Stomach (tissue), 8 donors: ENCODE measurements at regions not wholly inside any gene's neighbourhood (a gene's known extent, or its start where the extent isn't known, plus 50 kb on each side); places are given as distances from the start of the nearest gene placed in this dataset.

Experiments used
- DNase-seq, 2 donors: peaks; one replicate each; pipeline versions ENCODE4 v3.0.0 to v3.0.0-alpha.2; 2013 to 2019
- H3K27ac ChIP-seq, 5 donors: fragments of 200-600 bp in 4 of 5; sonication (generic) in 4 of 5; one replicate each; pipeline ENCODE4 v1.5.1; 2013 to 2019; ENCODE audit warnings: mild to moderate bottlenecking in 1 of 5, moderate library complexity in 1 of 5
- H3K27me3 ChIP-seq, 3 donors: fragments of 200-600 bp; sonication (generic); one replicate each; pipeline ENCODE4 v1.5.1; 2017 to 2019; ENCODE audit warnings: mixed run types in 1 of 3
- H3K36me3 ChIP-seq, 4 donors: fragments of 200-600 bp; sonication (generic); 1 replicate in 3 of 4; 2 replicates in 1 of 4; pipeline ENCODE4 v1.5.1; 2016 to 2019
- H3K4me1 ChIP-seq, 4 donors: fragments of 200-600 bp; sonication (generic); one replicate each; pipeline ENCODE4 v1.5.1; 2016 to 2019
- H3K4me3 ChIP-seq, 4 donors: fragments of 200-600 bp; sonication (generic) in 3 of 4; one replicate each; pipeline ENCODE4 v1.5.1; 2016 to 2019; ENCODE audit warnings: mild to moderate bottlenecking in 1 of 4
- H3K9me3 ChIP-seq, 4 donors: fragments of 200-600 bp; sonication (generic); one replicate each; pipeline ENCODE4 v1.5.1; 2016 to 2019
- EP300 ChIP-seq: sonication (generic); formaldehyde crosslinking; IDR thresholded peaks from one replicate; pipeline ENCODE4 v1.6.1; 2017; ENCODE audit warnings: antibody characterized with exemption
- POLR2A ChIP-seq, 4 donors: fragments of 450-650 bp; IDR thresholded peaks; one replicate each; pipeline ENCODE4 v1.6.1; 2016; ENCODE audit warnings: antibody characterized with exemption in 4 of 4, control low read depth in 2 of 4, mild to moderate bottlenecking in 1 of 4, moderate library complexity in 1 of 4
- POLR2AphosphoS5 ChIP-seq, 3 donors: sonication (generic); formaldehyde crosslinking; IDR thresholded peaks; one replicate each; pipeline ENCODE4 v1.6.1; 2016; ENCODE audit warnings: antibody characterized with exemption in 3 of 3
- WGBS, 5 donors: extraction: QIAGEN DNeasy Blood & Tissue Kit in 3 of 5; methylation state at CpG; one replicate each; pipeline versions ENCODE4 v1.1.5 to v1.1.7; 2013 to 2018; 5-methylcytosine and 5-hydroxymethylcytosine counted together
- intact Hi-C: fragments of 100-400 bp; cut with DNase I; formaldehyde crosslinking; loops from one replicate; pipeline ENCODE4 v1.15.1; 2023; ENCODE audit warnings: low total_unique reads
- TF ChIP-seq, protein P1 (sequence below), 7 experiments: fragments of 450-650 bp in 4 of 7; fragments of 200-600 bp in 3 of 7; sonication (generic) in 3 of 7; IDR thresholded peaks; one replicate each; pipeline ENCODE4 v1.5.1; 2016 to 2019; ENCODE audit warnings: antibody characterized with exemption in 7 of 7, control low read depth in 2 of 7, mild to moderate bottlenecking in 1 of 7
- donor health status: healthy with polysubstance abuse.
- donor health status: Bipolar disorder and iron deficiency.
- donor health status: healthy.

DNA sequence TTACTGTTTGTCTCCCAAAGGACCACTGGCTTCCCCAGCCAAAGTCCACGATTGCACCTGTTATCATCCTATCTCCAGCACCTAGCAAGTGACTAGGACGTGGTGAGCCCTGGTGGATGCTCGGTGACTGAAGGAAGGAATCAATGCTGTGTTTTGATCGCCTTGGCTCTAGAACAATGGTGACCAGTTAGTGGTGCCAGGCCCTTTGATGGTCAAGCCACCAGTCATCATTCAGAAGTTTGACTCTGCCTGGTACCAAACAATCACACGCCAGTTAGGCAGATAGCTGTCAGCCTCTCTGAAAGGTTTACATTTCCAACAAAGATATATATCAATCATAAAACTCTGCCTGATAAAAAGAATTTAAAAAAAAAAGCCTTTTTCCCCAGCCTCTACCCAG is 244.1 kb downstream of the SH3BP4 start:
- TF ChIP-seq POLR2A (IDR thresholded peaks at IDR 0.05): no peak
- TF ChIP-seq POLR2AphosphoS5 (IDR thresholded peaks at IDR 0.05): no peak
- no peak for TF ChIP-seq EP300
- TF ChIP-seq, protein P1, sequence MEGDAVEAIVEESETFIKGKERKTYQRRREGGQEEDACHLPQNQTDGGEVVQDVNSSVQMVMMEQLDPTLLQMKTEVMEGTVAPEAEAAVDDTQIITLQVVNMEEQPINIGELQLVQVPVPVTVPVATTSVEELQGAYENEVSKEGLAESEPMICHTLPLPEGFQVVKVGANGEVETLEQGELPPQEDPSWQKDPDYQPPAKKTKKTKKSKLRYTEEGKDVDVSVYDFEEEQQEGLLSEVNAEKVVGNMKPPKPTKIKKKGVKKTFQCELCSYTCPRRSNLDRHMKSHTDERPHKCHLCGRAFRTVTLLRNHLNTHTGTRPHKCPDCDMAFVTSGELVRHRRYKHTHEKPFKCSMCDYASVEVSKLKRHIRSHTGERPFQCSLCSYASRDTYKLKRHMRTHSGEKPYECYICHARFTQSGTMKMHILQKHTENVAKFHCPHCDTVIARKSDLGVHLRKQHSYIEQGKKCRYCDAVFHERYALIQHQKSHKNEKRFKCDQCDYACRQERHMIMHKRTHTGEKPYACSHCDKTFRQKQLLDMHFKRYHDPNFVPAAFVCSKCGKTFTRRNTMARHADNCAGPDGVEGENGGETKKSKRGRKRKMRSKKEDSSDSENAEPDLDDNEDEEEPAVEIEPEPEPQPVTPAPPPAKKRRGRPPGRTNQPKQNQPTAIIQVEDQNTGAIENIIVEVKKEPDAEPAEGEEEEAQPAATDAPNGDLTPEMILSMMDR (IDR thresholded peaks at IDR 0.05): no peak
- 77 to 84% (median 83%) methylated on average over 5 of the region's 5 CpGs for WGBS, 5 donors
- no peaks in the 10 kb centered on the region for H3K36me3 ChIP-seq
- no peak overlapping the region for H3K27ac ChIP-seq
- H3K4me3 ChIP-seq: no peak overlapping the region
- peaks cover 0 to 8% (median 0%) of the 10 kb centered on the region in 3 donors for H3K27me3 ChIP-seq
- intact Hi-C loops: no loop called here
- peaks cover 0 to 4% (median 0%) of the 10 kb centered on the region in 4 donors for H3K4me1 ChIP-seq
- H3K9me3 ChIP-seq: no peaks in the 10 kb centered on the region
- no peak for DNase-seq

DNA sequence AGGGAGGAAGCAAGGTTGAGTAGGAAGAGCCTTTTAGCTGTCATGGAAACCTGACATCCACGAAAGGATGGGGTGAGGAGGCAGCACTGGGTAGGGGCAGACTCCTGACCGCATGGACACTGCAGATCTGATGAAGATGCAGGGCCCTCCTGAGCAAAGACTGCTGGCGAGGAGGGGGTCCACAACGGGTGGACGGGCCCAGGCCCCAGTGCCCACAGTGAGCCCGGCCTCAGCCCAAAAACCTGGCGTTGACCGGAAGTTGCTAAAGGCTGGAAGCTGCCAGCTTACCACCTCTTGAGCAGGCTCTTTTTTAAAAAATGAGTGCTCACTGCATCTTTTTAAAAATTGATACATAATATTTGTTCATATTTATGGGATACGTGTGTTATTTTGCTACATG is 247.3 kb downstream of the SH3BP4 start:
- 87 to 97% (median 92%) methylated on average over 9 of the region's 9 CpGs for WGBS, 5 donors
- no peak for TF ChIP-seq EP300
- TF ChIP-seq, protein P1 (IDR thresholded peaks at IDR 0.05): no peak
- H3K27ac ChIP-seq: no peak overlapping the region
- H3K9me3 ChIP-seq: no peaks in the 10 kb centered on the region
- no peak for DNase-seq
- peaks cover 0 to 4% (median 0%) of the 10 kb centered on the region in 3 donors for H3K27me3 ChIP-seq
- no peak overlapping the region for H3K4me3 ChIP-seq
- intact Hi-C loops: no loop called here
- H3K36me3 ChIP-seq: no peaks in the 10 kb centered on the region
- H3K4me1 ChIP-seq: no peaks in the 10 kb centered on the region

DNA sequence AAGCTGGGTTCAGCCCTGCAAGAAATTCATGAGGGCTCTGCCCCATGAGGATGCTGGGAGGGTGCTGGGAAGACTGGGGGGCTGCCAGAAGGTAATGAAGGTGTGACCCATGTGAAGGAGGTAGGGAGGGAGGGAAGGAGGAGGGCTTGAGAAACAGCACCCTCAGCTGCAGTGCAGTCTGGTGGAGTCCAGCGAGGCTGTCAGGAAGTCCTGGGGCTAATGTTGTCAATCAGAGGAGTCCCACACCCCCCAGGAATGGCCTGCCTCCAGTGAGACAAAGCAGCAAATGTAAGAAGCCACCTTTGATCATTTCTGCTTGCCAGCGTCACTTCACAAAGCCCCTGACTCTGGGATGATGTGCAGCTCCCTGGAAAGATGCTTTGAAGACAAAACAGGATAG is 248.4 kb downstream of the SH3BP4 start:
- H3K4me3 ChIP-seq: no peak overlapping the region
- H3K4me1 ChIP-seq: no peaks in the 10 kb centered on the region
- no peaks in the 10 kb centered on the region for H3K36me3 ChIP-seq
- no peaks in the 10 kb centered on the region for H3K9me3 ChIP-seq
- no peak for TF ChIP-seq POLR2AphosphoS5 (IDR thresholded peaks at IDR 0.05)
- TF ChIP-seq, protein P1 (IDR thresholded peaks at IDR 0.05): no peak
- TF ChIP-seq POLR2A (IDR thresholded peaks at IDR 0.05): no peak
- no peak for TF ChIP-seq EP300
- peaks cover 0 to 4% (median 0%) of the 10 kb centered on the region in 3 donors for H3K27me3 ChIP-seq
- 48 to 81% (median 56%) methylated on average over 2 of the region's 2 CpGs for WGBS, 5 donors
- H3K27ac ChIP-seq: no peak overlapping the region
- intact Hi-C loops: no loop called here
- no peak for DNase-seq

DNA sequence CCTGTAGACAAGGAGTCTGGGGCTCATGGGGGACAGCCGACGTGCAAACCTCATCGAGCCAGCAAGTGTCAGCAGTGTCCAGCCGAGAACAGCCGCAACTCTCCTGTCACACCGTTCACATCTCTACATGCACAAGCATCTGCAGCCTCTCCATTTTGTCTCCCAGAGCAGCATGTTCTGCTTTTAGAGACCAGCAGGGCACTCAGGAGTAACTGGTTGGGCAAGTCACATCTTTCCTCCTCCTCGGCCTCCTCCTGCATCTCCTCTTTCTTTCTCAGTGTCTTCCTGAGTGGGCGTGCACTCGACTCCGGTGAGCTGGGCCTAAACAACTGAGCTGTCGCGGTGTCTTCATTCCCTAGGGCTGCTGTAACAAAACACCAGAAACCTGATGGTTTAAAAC is 249.9 kb downstream of the SH3BP4 start:
- Histone ChIP-seq H3K4me1 (no peaks in the 10 kb centered on the region), H3K4me3 (no peak overlapping the region), H3K36me3 (no peaks in the 10 kb centered on the region), H3K27me3 (peaks cover 0 to 4% (median 0%) of the 10 kb centered on the region in 3 donors), H3K27ac (no peak overlapping the region), H3K9me3 (no peaks in the 10 kb centered on the region)
- intact Hi-C loops: no loop called here
- no peak for TF ChIP-seq EP300
- no peak for TF ChIP-seq POLR2AphosphoS5 (IDR thresholded peaks at IDR 0.05)
- no peak for TF ChIP-seq POLR2A (IDR thresholded peaks at IDR 0.05)
- TF ChIP-seq, protein P1 (IDR thresholded peaks at IDR 0.05): no peak
- DNase-seq: no peak
- 76 to 84% (median 82%) methylated on average over 12 of the region's 12 CpGs for WGBS, 5 donors
